Thyroid gland (tissue), 4 donors: ENCODE measurements at regions not wholly inside any gene's neighbourhood (a gene's known extent, or its start where the extent isn't known, plus 50 kb on each side); places are given as distances from the start of the nearest gene placed in this dataset.

ENCODE experiments used
- DNase-seq, 2 donors: peaks; one replicate each; pipeline ENCODE4 v3.0.0-alpha.2; 2019
- H3K27ac ChIP-seq, 3 donors: fragments of 200-600 bp; sonication (generic); 1 replicate in 2 of 3; 2 replicates in 1 of 3; pipeline ENCODE4 v1.5.1; 2016 to 2019; ENCODE audit warnings: mild to moderate bottlenecking in 1 of 3, moderate library complexity in 1 of 3
- H3K27me3 ChIP-seq: fragments of 200-600 bp; sonication (generic); one replicate; pipeline ENCODE4 v1.5.1; 2019
- H3K36me3 ChIP-seq, 2 donors: fragments of 200-600 bp; sonication (generic); one replicate each; pipeline ENCODE4 v1.5.1; 2016 to 2019
- H3K4me1 ChIP-seq, 2 donors: fragments of 200-600 bp; sonication (generic); one replicate each; pipeline ENCODE4 v1.5.1; 2017 to 2019
- H3K4me3 ChIP-seq, 3 donors: fragments of 200-600 bp; sonication (generic); replicated peaks in 1 of 3; 1 replicate in 2 of 3; 2 replicates in 1 of 3; pipeline ENCODE4 v1.5.1; 2016; ENCODE audit warnings: mild to moderate bottlenecking in 1 of 3
- H3K9me3 ChIP-seq: fragments of 200-600 bp; sonication (generic); one replicate; pipeline ENCODE4 v1.5.1; 2017
- POLR2A ChIP-seq, 2 donors: fragments of 450-650 bp; IDR thresholded peaks; one replicate each; pipeline ENCODE4 v1.6.1; 2017; ENCODE audit warnings: antibody characterized with exemption in 2 of 2, mild to moderate bottlenecking in 2 of 2, moderate library complexity in 1 of 2
- WGBS, 2 donors: methylation state at CpG; one replicate each; pipeline ENCODE4 v1.1.5; 2017; 5-methylcytosine and 5-hydroxymethylcytosine counted together
- intact Hi-C: fragments of 100-400 bp; cut with DNase I; formaldehyde crosslinking; loops from one replicate; pipeline ENCODE4 v1.15.1; 2023
- TF ChIP-seq, protein P1 (sequence below), 6 experiments: fragments of 200-600 bp in 3 of 6; fragments of 450-650 bp in 3 of 6; sonication (generic) in 3 of 6; IDR thresholded peaks; one replicate each; pipeline ENCODE4 v1.5.1; 2016 to 2019; ENCODE audit warnings: antibody characterized with exemption in 6 of 6, mild to moderate bottlenecking in 2 of 6, inconsistent platforms in 1 of 6, moderate library complexity in 1 of 6

GRCh38 chr9:115296831-115297565 is 179.0 kb upstream of the TNC start:
- Histone ChIP-seq H3K9me3 (no peaks in the 10 kb centered on the region), H3K27ac (no peak overlapping the region), H3K36me3 (no peaks in the 10 kb centered on the region), H3K4me3 (no peak overlapping the region), H3K4me1 (no peaks in the 10 kb centered on the region), H3K27me3 (no peaks in the 10 kb centered on the region)
- WGBS, 2 donors: 75 to 86% methylated on average over 1 of the region's 1 CpG
- TF ChIP-seq, protein P1, sequence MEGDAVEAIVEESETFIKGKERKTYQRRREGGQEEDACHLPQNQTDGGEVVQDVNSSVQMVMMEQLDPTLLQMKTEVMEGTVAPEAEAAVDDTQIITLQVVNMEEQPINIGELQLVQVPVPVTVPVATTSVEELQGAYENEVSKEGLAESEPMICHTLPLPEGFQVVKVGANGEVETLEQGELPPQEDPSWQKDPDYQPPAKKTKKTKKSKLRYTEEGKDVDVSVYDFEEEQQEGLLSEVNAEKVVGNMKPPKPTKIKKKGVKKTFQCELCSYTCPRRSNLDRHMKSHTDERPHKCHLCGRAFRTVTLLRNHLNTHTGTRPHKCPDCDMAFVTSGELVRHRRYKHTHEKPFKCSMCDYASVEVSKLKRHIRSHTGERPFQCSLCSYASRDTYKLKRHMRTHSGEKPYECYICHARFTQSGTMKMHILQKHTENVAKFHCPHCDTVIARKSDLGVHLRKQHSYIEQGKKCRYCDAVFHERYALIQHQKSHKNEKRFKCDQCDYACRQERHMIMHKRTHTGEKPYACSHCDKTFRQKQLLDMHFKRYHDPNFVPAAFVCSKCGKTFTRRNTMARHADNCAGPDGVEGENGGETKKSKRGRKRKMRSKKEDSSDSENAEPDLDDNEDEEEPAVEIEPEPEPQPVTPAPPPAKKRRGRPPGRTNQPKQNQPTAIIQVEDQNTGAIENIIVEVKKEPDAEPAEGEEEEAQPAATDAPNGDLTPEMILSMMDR (IDR thresholded peaks at IDR 0.05): no peak
- TF ChIP-seq POLR2A (IDR thresholded peaks at IDR 0.05): no peak
- no peak for DNase-seq
- intact Hi-C loops: no loop called here

GRCh38 chr9:115300116-115300515 is 182.2 kb upstream of the TNC start:
- Histone ChIP-seq H3K27me3 (no peaks in the 10 kb centered on the region), H3K9me3 (no peaks in the 10 kb centered on the region), H3K4me3 (no peak overlapping the region), H3K27ac (no peak overlapping the region), H3K4me1 (no peaks in the 10 kb centered on the region), H3K36me3 (no peaks in the 10 kb centered on the region)
- intact Hi-C loops: no loop called here
- 59 to 67% methylated on average over 1 of the region's 1 CpG for WGBS, 2 donors
- DNase-seq: no peak
- TF ChIP-seq, protein P1 (IDR thresholded peaks at IDR 0.05): no peak
- no peak for TF ChIP-seq POLR2A (IDR thresholded peaks at IDR 0.05)

GRCh38 chr9:115300874-115301273 is 182.9 kb upstream of the TNC start:
- TF ChIP-seq, protein P1 (IDR thresholded peaks at IDR 0.05): no peak
- TF ChIP-seq POLR2A (IDR thresholded peaks at IDR 0.05): no peak
- 62 to 78% methylated on average over 2 of the region's 2 CpGs for WGBS, 2 donors
- no peak overlapping the region for H3K27ac ChIP-seq

GRCh38 chr9:115301581-115301980 is 183.6 kb upstream of the TNC start:
- H3K36me3 ChIP-seq: no peaks in the 10 kb centered on the region
- 73 to 81% methylated on average over 5 of the region's 5 CpGs for whole genome bisulfite sequencing, 2 donors
- H3K27me3 ChIP-seq: no peaks in the 10 kb centered on the region
- H3K9me3 ChIP-seq: no peaks in the 10 kb centered on the region
- no peak for DNase-seq
- no peaks in the 10 kb centered on the region for H3K4me1 ChIP-seq
- no peak overlapping the region for H3K27ac ChIP-seq
- TF ChIP-seq, protein P1 (IDR thresholded peaks at IDR 0.05): no peak
- TF ChIP-seq POLR2A (IDR thresholded peaks at IDR 0.05): no peak
- intact Hi-C loops: no loop called here
- no peak overlapping the region for H3K4me3 ChIP-seq

More at GRCh38 chr9:115300874-115301273, 182.9 kb upstream of the TNC start:
- intact Hi-C loops: no loop called here
- no peak for DNase-seq
- Histone ChIP-seq H3K27me3 (no peaks in the 10 kb centered on the region), H3K4me3 (no peak overlapping the region), H3K9me3 (no peaks in the 10 kb centered on the region), H3K4me1 (no peaks in the 10 kb centered on the region), H3K36me3 (no peaks in the 10 kb centered on the region)

- no peaks in the 10 kb centered on the region for H3K36me3 ChIP-seq
- H3K27ac ChIP-seq: no peak overlapping the region
- DNase-seq: no peak
- no peaks in the 10 kb centered on the region for H3K9me3 ChIP-seq
- WGBS, 2 donors: 41 to 62% methylated on average over 3 of the region's 3 CpGs
- no peaks in the 10 kb centered on the region for H3K27me3 ChIP-seq
- no peak for TF ChIP-seq POLR2A (IDR thresholded peaks at IDR 0.05)
- TF ChIP-seq, protein P1 (IDR thresholded peaks at IDR 0.05): no peak
- H3K4me1 ChIP-seq: no peaks in the 10 kb centered on the region
- intact Hi-C loops: no loop called here
- no peak overlapping the region for H3K4me3 ChIP-seq
These were observed 187.6 kb upstream of the TNC start for GRCh38 chr9:115305543-115305942.
